H54 (cell line): ENCODE measurements at regions not wholly inside any gene's neighbourhood (a gene's known extent, or its start where the extent isn't known, plus 50 kb on each side); places are given as distances from the start of the nearest gene placed in this dataset.

Experiments used
- DNase-seq: peaks from one replicate; pipeline ENCODE4 v3.0.0; 2011; ENCODE audit warnings: low spot score, mixed read lengths; ENCODE audit not compliant: insufficient read length
- FAIRE-seq: peaks from 3 replicates; lab custom pipeline; 2011; peaks lifted over from hg19 to GRCh38; lab: Jason Lieb, UNC
- POLR2A ChIP-seq: IDR thresholded peaks from 2 replicates; pipeline ENCODE4 v1.6.1; 2011; ENCODE audit warnings: low read depth, mild to moderate bottlenecking, low read length

DNA sequence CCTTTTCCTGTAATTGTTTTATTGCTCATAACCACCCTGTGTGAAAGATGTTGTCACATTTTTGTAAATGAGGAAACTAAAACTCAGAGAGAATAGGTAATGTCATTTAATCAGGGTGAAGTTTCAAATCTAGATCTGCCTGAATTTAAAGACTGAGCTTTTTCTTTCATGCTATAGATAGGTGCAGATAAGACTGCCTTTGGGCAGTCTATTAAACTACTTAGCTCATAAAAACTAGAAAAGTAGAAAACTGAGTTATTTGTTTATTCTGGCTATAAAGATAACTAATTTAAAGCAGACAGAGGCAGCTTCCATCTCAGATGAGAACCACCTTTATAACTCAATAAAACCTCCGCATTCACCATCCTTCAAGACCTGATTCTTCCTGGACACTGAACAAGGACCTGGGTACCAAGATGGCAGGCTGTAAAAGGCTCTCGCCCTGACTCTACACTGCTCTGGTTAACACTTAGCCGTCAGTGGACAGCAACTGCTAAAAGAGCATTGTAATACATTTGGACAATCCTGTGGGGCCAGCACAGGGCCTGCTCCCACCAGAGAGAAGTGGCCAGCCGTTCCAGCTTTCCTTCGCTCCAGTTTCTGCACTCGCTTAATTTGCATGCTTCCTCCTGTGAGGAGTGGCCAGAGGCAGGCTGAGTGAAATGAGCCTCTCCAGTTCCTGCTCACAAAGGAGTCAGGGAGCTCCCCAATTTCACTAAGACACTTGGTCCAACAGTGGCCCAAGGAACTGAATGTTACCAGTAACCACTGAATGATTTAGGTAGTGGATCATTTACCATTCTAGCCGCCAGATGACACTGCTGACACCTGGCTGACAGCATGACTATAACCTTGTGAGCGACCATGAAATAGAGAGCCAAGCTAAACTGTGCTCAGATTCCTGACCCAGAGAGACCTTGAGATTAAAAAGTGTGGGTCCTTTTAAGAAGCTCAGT is 566.4 kb downstream of the EFNA5 start:
- FAIRE-seq (no peak), DNase-seq (no peak)
- no peak for TF ChIP-seq POLR2A

DNA sequence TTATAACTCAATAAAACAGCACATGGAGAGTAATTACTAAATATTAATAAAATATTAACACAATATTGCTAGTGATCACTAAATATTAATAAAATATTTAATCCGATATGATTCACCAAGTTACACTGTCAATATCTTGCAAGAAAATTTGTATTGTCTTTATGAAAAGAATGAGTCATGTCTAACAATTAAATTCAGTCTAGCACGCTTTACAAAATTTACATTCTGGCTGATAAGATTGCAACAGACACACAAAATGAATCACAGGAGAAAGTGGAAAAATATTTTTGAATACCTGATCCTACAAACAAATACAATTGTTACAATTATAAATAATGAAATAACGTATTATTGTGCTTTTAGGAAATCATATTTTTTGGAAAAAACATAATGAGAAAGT is 567.2 kb downstream of the EFNA5 start:
- no peak for FAIRE-seq
- DNase-seq: no peak
- TF ChIP-seq POLR2A: no peak

DNA sequence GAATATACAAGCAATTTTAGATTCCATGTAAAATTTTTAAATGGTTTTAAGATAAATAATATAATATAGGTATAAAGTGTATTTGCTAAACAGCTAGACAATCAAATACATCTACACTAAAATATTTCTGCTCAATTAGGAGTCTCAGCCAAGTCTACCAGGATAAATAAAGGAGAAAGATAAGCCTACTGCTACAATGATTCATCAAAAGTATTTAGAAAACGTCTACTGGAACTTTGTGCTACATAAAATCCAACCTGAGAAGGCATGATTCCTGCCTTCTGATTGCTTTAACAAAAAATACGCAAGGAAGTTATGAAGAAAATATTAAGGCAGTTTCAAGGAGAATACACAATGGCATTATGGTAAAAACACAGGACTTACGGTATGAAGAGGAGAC is 570.6 kb downstream of the EFNA5 start:
- DNase-seq: no peak
- FAIRE-seq: no peak
- TF ChIP-seq POLR2A: no peak

DNA sequence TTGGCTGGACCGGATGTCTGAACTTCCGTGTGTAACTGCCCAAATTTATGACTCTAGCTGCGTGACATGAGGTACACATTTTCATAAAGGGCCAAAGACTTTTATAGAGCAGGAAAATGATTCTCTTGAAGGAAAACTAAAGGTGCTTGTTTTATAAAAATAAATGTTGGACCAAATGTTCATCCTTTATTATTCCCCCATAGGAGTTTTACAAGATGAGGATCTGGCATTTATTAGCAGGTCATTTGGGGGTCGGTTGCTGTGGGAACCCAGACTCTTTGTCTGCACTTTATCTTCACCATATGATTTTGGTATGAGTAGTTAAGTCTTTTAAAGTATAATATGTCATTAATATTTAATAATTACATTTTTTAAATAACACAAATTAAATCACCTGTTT is 571.2 kb downstream of the EFNA5 start:
- FAIRE-seq (no peak), DNase-seq (no peak)
- no peak for TF ChIP-seq POLR2A

DNA sequence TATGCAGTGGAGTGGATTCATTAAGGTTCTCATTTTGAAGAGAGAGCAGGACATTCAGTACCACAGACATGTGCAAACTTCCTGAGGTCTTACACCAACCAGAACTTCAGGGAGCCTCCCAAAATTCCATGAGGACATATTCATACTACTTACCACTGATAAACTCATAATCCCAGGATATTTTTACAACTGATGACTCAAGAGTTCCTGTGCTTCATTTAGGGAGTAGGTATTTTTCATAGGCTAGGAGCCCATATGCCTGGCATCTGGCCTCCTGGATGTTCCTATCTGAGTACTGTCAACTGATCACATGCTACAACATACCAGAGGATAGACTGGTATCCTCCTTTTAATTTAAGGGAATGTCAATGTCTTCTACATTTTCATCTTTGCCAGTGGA is 578.0 kb downstream of the EFNA5 start:
- no peak for TF ChIP-seq POLR2A
- no peak for FAIRE-seq
- DNase-seq: peak; percentile 0

DNA sequence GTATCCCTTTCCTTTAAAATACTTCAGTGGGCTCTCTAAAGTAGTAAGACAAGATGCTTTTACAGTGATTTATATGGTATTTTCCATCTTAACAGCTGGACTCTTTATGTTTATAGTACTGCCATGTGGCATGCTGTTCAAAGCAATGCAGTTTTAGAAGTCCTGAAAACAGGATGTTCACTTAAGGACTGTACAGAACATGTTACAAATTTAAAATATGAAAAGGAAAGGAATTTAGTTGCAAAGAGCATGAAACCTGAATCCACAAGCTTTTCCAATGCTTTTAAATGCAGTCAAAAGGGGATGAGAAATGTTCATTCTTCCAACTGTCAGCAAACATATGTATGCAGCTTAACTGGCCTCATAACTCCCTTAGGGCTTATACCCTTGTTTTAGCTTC is 580.2 kb downstream of the EFNA5 start:
- FAIRE-seq (no peak), DNase-seq (no peak)
- no peak for TF ChIP-seq POLR2A

DNA sequence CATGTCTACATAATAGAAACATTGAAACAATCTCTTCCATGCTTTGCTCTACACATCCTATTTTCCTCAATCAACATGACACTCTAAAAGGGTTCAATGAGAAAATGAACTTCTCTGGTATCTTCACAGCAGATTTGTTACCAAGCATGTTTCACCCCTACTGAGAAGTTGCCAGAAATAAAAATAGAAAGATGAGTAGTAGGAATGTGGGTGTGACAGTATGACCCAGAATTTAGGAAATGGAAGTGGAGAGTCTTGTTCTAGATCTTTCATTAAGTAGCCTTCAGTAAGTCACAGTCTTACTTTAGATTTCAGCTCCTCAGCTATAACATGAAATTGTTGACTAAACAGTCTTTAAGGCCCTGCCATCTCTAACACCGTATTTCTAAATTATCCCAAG is 581.8 kb downstream of the EFNA5 start:
- no peak for FAIRE-seq
- no peak for DNase-seq
- TF ChIP-seq POLR2A: no peak

DNA sequence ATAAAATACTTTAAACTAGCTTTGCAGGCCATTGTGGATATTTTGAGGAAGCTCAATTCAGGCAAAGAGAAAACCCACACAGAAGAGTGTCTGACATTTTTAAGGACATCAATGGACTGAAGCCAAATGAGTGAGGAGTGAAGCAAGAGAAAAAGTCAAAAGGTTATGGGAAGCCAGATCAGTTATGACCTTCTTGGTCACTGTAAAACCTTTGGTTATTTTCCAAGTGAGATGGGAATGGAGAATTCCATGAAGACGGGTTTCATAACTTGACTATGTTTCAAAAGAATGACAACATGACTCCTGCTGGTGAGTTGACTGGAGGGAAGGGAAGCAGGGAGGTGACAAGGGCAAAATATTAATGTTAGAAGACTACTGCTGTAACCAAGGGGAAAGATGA is 585.2 kb downstream of the EFNA5 start:
- FAIRE-seq (no peak), DNase-seq (no peak)
- no peak for TF ChIP-seq POLR2A

DNA sequence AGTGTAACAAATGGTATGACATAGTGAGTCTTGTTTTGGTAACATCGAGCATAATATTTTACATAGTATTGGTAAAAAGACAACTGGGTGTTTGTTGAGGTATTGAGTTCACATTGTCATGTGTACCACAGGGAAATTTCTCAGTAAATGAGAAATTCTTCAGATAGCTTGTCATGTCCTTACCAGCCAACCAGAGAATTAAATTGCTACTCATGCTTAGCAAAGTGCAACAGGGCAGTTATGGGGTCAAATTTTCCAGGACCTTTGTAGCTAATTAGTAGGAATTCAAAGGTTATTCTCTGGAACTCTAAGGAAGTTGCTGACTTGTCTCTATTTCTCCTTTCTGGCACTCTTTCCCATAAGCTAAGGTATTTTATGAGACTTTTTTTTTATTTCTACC is 595.7 kb downstream of the EFNA5 start:
- FAIRE-seq (no peak), DNase-seq (no peak)
- TF ChIP-seq POLR2A: no peak

DNA sequence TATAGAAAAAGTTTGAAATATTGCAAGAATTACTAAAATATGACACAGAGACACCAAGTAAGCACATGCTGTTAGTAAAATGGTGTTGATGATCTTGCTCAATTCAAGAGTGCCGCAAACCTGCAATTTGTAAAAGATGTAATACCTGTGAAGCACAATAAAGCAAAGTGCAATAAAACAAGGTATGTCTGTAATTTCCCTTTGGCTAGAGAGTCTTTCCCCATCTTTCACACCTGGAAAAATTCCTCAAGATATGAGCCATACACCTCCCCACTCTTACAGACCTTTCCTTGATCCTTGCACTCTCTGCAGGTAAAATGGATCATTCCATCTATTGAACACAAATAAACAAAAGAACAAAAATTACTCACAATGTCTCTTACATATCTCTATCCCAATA is 597.8 kb downstream of the EFNA5 start:
- DNase-seq (no peak), FAIRE-seq (no peak)
- TF ChIP-seq POLR2A: no peak

DNA sequence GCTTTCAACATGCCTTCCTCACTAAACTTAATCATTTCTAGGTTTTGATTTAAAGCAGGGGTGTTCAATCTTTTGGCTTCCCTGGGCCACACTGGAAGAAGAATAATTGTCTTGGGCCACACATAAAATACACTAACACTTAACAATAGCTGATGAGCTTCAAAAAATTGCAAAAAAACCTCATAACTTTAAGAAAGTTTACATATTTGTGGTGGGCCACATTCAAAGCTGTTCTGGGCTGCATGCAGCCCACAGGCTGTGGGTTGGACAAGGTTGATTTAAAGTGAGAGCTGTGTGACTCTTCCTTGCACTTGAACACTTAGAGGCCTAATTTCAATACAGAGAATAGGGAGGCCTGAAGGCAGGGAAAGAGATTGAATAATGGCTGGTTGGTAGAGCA is 598.3 kb downstream of the EFNA5 start:
- no peak for TF ChIP-seq POLR2A
- FAIRE-seq (no peak), DNase-seq (no peak)

DNA sequence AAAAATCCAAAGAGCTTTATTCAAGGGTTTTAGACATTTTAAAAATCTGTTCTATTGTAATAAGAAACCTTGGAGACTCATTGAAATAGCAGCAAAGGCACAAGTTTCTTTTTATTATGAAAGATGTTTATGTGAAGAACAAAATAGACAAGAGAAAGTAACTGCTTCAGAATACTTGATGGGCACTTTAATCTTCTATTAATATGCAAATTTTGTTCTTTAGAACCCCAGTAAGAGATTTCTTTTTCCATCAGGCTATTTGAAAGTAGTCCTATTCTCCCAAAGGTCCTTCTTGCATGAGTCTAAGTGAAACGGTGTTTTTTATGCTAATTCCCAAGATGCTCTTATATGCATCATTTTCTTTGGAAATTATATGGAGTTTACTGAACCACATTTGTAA is 602.0 kb downstream of the EFNA5 start:
- no peak for TF ChIP-seq POLR2A
- DNase-seq (no peak), FAIRE-seq (no peak)

DNA sequence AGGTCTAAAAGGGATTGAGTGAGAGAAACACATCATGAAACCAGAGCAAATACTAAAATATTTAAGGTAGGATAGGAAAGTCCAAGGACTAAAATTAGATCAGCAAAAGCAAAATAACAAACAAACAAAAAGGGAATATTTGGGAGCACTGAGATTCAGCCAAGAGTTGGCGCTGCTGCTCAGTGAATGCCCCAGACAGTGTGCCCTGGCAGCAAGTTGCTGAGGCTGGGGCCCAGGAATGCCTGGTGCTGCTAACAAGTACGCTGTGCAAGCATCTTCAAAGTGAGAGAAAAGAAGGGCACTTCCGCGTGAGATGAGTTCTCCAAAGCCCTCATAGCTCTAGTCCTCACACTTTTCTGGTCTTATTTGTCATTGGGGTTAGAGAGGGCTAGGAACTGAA is 603.3 kb downstream of the EFNA5 start:
- no peak for FAIRE-seq
- no peak for DNase-seq
- TF ChIP-seq POLR2A: no peak

DNA sequence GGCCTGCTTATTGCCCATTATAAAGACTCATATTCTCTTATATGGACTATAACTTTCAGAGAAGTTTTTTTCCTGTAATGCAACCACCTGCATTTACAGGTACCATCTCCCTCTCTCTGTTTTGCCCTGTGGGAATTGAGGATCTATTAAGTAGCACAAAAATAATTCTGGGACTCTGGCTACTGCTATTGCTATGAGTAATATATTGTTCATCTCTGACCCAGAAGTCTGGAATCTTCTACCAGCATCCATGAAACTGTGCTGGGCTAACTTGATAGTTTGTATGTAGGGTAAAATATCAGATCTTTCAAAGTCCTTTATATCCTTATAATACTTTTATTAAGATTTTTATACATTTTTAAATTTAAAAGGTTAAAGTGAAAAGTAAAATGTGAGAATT is 607.2 kb downstream of the EFNA5 start:
- no peak for DNase-seq
- FAIRE-seq: no peak
- TF ChIP-seq POLR2A: no peak

DNA sequence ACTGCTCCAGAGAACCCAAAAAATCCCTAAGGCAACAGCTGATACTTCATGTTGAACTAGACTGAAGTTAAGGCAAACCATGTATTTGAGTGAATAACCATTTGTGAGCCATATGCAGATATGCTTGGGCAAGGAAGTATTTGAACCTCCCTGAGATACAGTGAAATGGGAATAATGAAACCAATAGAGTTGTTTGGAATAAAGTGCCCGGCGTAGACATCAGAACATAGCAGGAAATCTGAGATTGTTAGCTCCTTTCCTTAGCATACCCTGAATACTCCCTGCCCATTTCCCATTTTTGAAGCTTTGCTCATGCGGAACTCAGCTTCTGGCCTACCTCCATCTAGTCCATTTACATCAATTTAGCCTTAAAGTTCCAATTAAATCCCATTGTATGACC is 611.9 kb downstream of the EFNA5 start:
- FAIRE-seq (no peak), DNase-seq (no peak)
- TF ChIP-seq POLR2A: no peak
